ENCODE measurements at regions not wholly inside any gene's neighbourhood (a gene's known extent, or its start where the extent isn't known, plus 50 kb on each side); places are given as distances from the start of the nearest gene placed in this dataset.

DNA sequence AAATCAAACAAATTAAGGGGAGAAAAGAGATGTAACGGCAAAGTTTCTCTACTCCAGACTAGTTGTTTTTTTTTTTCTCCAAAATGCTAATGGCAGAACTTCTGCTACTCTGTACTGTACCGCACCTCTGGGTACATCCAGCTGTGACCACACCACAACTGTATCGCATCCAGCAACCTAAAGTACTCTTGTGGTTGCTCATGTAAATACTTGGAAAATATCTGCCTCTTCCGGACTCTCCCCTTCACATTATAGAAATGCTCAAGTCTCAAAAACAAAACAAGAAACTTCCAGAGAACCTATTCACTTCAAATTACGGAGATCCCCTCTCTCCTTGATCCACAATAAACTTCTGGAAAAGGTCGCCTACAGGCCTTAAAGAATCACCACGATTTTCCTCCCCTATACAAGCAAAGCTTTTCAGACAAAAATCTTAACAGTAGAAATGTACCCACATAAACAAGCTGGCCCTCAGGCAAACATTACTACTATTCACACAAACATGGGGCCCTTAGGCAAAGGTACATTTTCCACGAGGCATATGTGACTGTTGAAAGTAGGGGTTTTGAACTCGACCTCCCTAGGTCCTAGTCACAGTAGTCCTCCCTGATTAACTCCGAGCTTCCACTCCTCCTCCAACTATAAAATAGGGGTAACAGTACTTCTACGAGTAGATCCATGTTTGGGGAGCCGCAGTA, 222.9 kb upstream of the MKLN1 start:
- TF ChIP-seq, protein P1, sequence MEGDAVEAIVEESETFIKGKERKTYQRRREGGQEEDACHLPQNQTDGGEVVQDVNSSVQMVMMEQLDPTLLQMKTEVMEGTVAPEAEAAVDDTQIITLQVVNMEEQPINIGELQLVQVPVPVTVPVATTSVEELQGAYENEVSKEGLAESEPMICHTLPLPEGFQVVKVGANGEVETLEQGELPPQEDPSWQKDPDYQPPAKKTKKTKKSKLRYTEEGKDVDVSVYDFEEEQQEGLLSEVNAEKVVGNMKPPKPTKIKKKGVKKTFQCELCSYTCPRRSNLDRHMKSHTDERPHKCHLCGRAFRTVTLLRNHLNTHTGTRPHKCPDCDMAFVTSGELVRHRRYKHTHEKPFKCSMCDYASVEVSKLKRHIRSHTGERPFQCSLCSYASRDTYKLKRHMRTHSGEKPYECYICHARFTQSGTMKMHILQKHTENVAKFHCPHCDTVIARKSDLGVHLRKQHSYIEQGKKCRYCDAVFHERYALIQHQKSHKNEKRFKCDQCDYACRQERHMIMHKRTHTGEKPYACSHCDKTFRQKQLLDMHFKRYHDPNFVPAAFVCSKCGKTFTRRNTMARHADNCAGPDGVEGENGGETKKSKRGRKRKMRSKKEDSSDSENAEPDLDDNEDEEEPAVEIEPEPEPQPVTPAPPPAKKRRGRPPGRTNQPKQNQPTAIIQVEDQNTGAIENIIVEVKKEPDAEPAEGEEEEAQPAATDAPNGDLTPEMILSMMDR (conservative IDR thresholded peaks at IDR 0.05 in 1 of 2, IDR thresholded peaks at IDR 0.05 in 1 of 2; ENCODE audit: low read depth in 1 of 2, low read length in 2 of 2) = no peak
- no peak for TF ChIP-seq EZH2 (IDR thresholded peaks at IDR 0.05; ENCODE audit: low read length, missing control alignments)
